Heart left ventricle (tissue), 13 donors: ENCODE measurements at regions not wholly inside any gene's neighbourhood (a gene's known extent, or its start where the extent isn't known, plus 50 kb on each side); places are given as distances from the start of the nearest gene placed in this dataset.

Experiments used
- CTCF ChIP-seq, 12 donors: fragments of 200-600 bp; sonication (generic) in 4 of 12; IDR thresholded peaks; one replicate each; pipeline versions ENCODE4 v1.5.0 to v1.8.0; 2018 to 2022; ENCODE audit warnings: antibody characterized with exemption in 12 of 12, mild to moderate bottlenecking in 5 of 12
- POLR2A ChIP-seq, 2 donors: fragments of 450-650 bp; IDR thresholded peaks; one replicate each; pipeline ENCODE4 v1.6.1; 2017; ENCODE audit warnings: antibody characterized with exemption in 2 of 2, mild to moderate bottlenecking in 2 of 2, moderate library complexity in 2 of 2
- donor health status: ischemic (EF 13 %, LVEDD 7.1; RV severe dilation, severe dysfunction).
- donor health status: DM: no; HTN: yes; CAD: no.
- donor health status: DM: no; HTN: no; CAD: no.
- donor health status: ischemic (EF 25% LVEDD 6.9; RV normal size, moderate dysfunction).
- donor health status: ischemic (EF 25% LVEDD 5.7; RV mildly dilated, moderate dysfunction).
- donor health status: ischemic (EF 35%, LVEDD 5.7; RV mildly dilated, moderate dysfunction).
- donor health status: nonischemic (EF 11% LVEDD 7.7; RV severe dilation, severe dysfunction).
- donor health status: DM: yes; HTN: yes; CAD: no.
- donor health status: PGD.
- donor health status: ischemic (EF 29% LVEDD 5.4; RV normal size, mild dysfunction).
- donor health status: nonischemic (EF 23%, LVEDD 6.1; RV moderate dilation, normal function).

GRCh38 chr21:25485914-25486313 lies 121.4 kb downstream of the MRPL39 start:
- no peak for TF ChIP-seq CTCF (IDR thresholded peaks at IDR 0.05)
- no peak for TF ChIP-seq POLR2A (IDR thresholded peaks at IDR 0.05)
